PC-3 (cell line): ENCODE measurements at regions not wholly inside any gene's neighbourhood (a gene's known extent, or its start where the extent isn't known, plus 50 kb on each side); places are given as distances from the start of the nearest gene placed in this dataset.

ENCODE experiments used
- ATAC-seq: fragments of 200-7000 bp; cut with Tn5 transposase; 2 replicates; pipeline ENCODE4 v1.9.1; 2020; ENCODE audit warnings: mild to moderate bottlenecking, moderate library complexity
- BruUV-seq: library from RNA; stranded (reverse); fragments of 400-500 nt; replicated peaks from 2 replicates; lab custom pipeline; 2021; lab: Mats Ljungman, UMichigan
- CTCF ChIA-PET: fragments of 300-600 bp; sonication (Branson Sonifier 250); formaldehyde crosslinking; loops from one replicate; lab custom pipeline; 2022; ENCODE audit warnings: antibody characterized with exemption; lab: Charles Lee
- POLR2A ChIA-PET: fragments of 300-600 bp; sonication (Branson Sonifier 250); formaldehyde crosslinking; loops from one replicate; lab custom pipeline; 2022; ENCODE audit warnings: antibody characterized with exemption; ENCODE audit not compliant: unreplicated experiment; lab: Charles Lee
- DNase-seq: peaks from one replicate; pipeline ENCODE4 v3.0.0-alpha.2; 2015
- H2AFZ ChIP-seq: fragments of 300-600 bp; sonication (generic); 2 replicates; pipeline ENCODE4 v1.6.0; 2016; ENCODE audit warnings: antibody characterized with exemption, low read length
- H3F3A ChIP-seq: fragments of 300-600 bp; sonication (generic); one replicate; pipeline ENCODE4 v1.6.0; 2017; ENCODE audit warnings: antibody characterized with exemption, low read length, control low read depth, mild to moderate bottlenecking; ENCODE audit not compliant: unreplicated experiment
- H3K27ac ChIP-seq: fragments of 300-600 bp; sonication (generic); 2 replicates; pipeline ENCODE4 v1.5.1; 2016; ENCODE audit warnings: mild to moderate bottlenecking, low read length
- H3K27me3 ChIP-seq: fragments of 300-600 bp; sonication (generic); 2 replicates; pipeline ENCODE4 v1.6.1; 2016; ENCODE audit warnings: low read length, mixed read lengths
- H3K36me3 ChIP-seq: fragments of 300-600 bp; sonication (generic); 2 replicates; pipeline ENCODE4 v1.6.1; 2016; ENCODE audit warnings: low read depth, mixed run types, low read length, mixed read lengths
- H3K4me1 ChIP-seq: fragments of 300-600 bp; sonication (generic); 2 replicates; pipeline ENCODE4 v1.5.1; 2016; ENCODE audit warnings: low read length; ENCODE audit not compliant: insufficient read depth
- H3K4me2 ChIP-seq: fragments of 300-600 bp; sonication (generic); 2 replicates; pipeline ENCODE4 v1.6.0; 2016; ENCODE audit warnings: low read length
- H3K4me3 ChIP-seq: fragments of 300-600 bp; sonication (generic); 2 replicates; pipeline ENCODE4 v1.5.1; 2016; ENCODE audit warnings: mild to moderate bottlenecking, low read length, mixed read lengths
- H3K79me2 ChIP-seq: fragments of 300-600 bp; sonication (generic); 2 replicates; pipeline ENCODE4 v1.6.1; 2017; ENCODE audit warnings: low read length, mixed read lengths
- H3K9ac ChIP-seq: fragments of 300-600 bp; sonication (generic); 2 replicates; pipeline ENCODE4 v1.6.0; 2016; ENCODE audit warnings: mild to moderate bottlenecking, low read length
- H3K9me2 ChIP-seq: fragments of 300-600 bp; sonication (generic); replicated peaks from 2 replicates; pipeline ENCODE4 v1.6.1; 2016; ENCODE audit warnings: mixed run types, low read length, mixed read lengths
- H3K9me3 ChIP-seq: fragments of 300-600 bp; sonication (generic); 2 replicates; pipeline ENCODE4 v1.6.1; 2016; ENCODE audit warnings: low read length, mixed read lengths
- H4K20me1 ChIP-seq: fragments of 300-600 bp; sonication (generic); 2 replicates; pipeline ENCODE4 v1.6.1; 2016; ENCODE audit warnings: low read length, mixed read lengths
- CTCF ChIP-seq: fragments of 300-600 bp; sonication (generic); conservative IDR thresholded peaks from 2 replicates; pipeline ENCODE4 v1.5.1; 2017; ENCODE audit warnings: antibody characterized with exemption, low read depth, mild to moderate bottlenecking, low read length
- EZH2 ChIP-seq: fragments of 300-600 bp; sonication (generic); IDR thresholded peaks from one replicate; pipeline ENCODE4 v1.6.1; 2017; ENCODE audit warnings: antibody characterized with exemption, mild to moderate bottlenecking, low read length; ENCODE audit not compliant: unreplicated experiment
- intact Hi-C: fragments of 100-400 bp; cut with micrococcal nuclease; formaldehyde crosslinking; loops from 2 replicates; pipeline ENCODE4 v1.9.0; 2023

- Histone ChIP-seq H3F3A (no peaks in the 10 kb centered on the region), H3K4me1 (no peaks in the 10 kb centered on the region), H3K9me3 (peaks cover 39% of the 10 kb centered on the region), H3K4me2 (no peak overlapping the region), H3K27ac (no peak overlapping the region), H3K36me3 (no peaks in the 10 kb centered on the region), H3K9ac (no peak overlapping the region), H4K20me1 (no peaks in the 10 kb centered on the region), H3K27me3 (no peaks in the 10 kb centered on the region), H3K4me3 (no peak overlapping the region), H2AFZ (no peak overlapping the region), H3K9me2 (no peaks in the 10 kb centered on the region), H3K79me2 (no peaks in the 10 kb centered on the region)
- CTCF ChIA-PET = no interaction called here
- DNase-seq = no peak
- POLR2A ChIA-PET = no interaction called here
- no TSS peak for BruUV-seq
- ATAC-seq = no peak
- TF ChIP-seq CTCF (no peak), EZH2 (no peak)
- intact Hi-C loops = no loop called here
Observed at GRCh38 chr3:74664606-74665005, 50.1 kb upstream of the CNTN3 start.
